GM23338 (cell line): ENCODE measurements at regions not wholly inside any gene's neighbourhood (a gene's known extent, or its start where the extent isn't known, plus 50 kb on each side); places are given as distances from the start of the nearest gene placed in this dataset.

ENCODE experiments used
- ATAC-seq: fragments of 200-7000 bp; cut with Tn5 transposase; 3 replicates; pipeline ENCODE4 v1.9.1; 2020
- DNase-seq: peaks from one replicate; pipeline ENCODE4 v3.0.0-alpha.2; 2015; ENCODE audit warnings: low spot score
- H2AFZ ChIP-seq: fragments of 200-600 bp; sonication (generic); 2 replicates; pipeline ENCODE4 v1.8.0; 2016; ENCODE audit warnings: antibody characterized with exemption, mild to moderate bottlenecking, moderate library complexity
- H3F3A ChIP-seq: fragments of 200-600 bp; sonication (generic); replicated peaks from 2 replicates; pipeline ENCODE4 v1.8.0; 2017; ENCODE audit warnings: antibody characterized with exemption, mixed run types, low read depth
- H3K27ac ChIP-seq: fragments of 200-600 bp; sonication (generic); 2 replicates; pipeline ENCODE4 v1.6.1; 2016; ENCODE audit warnings: low read depth
- H3K27me3 ChIP-seq: fragments of 200-600 bp; sonication (generic); 2 replicates; pipeline ENCODE4 v1.8.0; 2016; ENCODE audit warnings: mild to moderate bottlenecking, mixed run types, moderate library complexity; ENCODE audit not compliant: insufficient read depth
- H3K36me3 ChIP-seq: fragments of 200-600 bp; sonication (generic); 2 replicates; pipeline ENCODE4 v1.8.0; 2016; ENCODE audit warnings: mild to moderate bottlenecking; ENCODE audit not compliant: insufficient read depth
- H3K4me1 ChIP-seq: fragments of 200-600 bp; sonication (generic); 2 replicates; pipeline ENCODE4 v1.8.0; 2016; ENCODE audit warnings: mild to moderate bottlenecking, moderate library complexity; ENCODE audit not compliant: insufficient read depth
- H3K4me2 ChIP-seq: fragments of 200-600 bp; sonication (generic); 2 replicates; pipeline ENCODE4 v1.7.1; 2017; ENCODE audit warnings: mixed run types
- H3K4me3 ChIP-seq: fragments of 200-600 bp; sonication (generic); 2 replicates; pipeline ENCODE4 v1.6.1; 2016; ENCODE audit warnings: mixed run types
- H3K79me2 ChIP-seq: fragments of 200-600 bp; sonication (generic); replicated peaks from 2 replicates; pipeline ENCODE4 v1.8.0; 2017; ENCODE audit warnings: mild to moderate bottlenecking; ENCODE audit not compliant: insufficient read depth
- H3K9me2 ChIP-seq: fragments of 200-600 bp; sonication (generic); 2 replicates; pipeline ENCODE4 v1.8.0; 2017; ENCODE audit not compliant: insufficient read depth
- H4K20me1 ChIP-seq: fragments of 200-600 bp; sonication (generic); replicated peaks from 2 replicates; pipeline ENCODE4 v1.8.0; 2017; ENCODE audit warnings: mild to moderate bottlenecking; ENCODE audit not compliant: insufficient read depth
- H3K27ac Mint-ChIP-seq: 2 replicates; pipeline ENCODE4 v1.8.0; 2020; ENCODE audit warnings: inconsistent platforms, mild to moderate bottlenecking, moderate library complexity, mixed read lengths
- H3K27me3 Mint-ChIP-seq: 3 replicates; pipeline ENCODE4 v1.8.0; 2022; ENCODE audit warnings: low read depth, mild to moderate bottlenecking, moderate library complexity, mixed read lengths, inconsistent platforms; ENCODE audit not compliant: insufficient read depth, poor library complexity
- H3K36me3 Mint-ChIP-seq: 3 replicates; pipeline ENCODE4 v1.8.0; 2021; ENCODE audit warnings: low read depth, mild to moderate bottlenecking, inconsistent platforms, moderate library complexity, mixed read lengths
- H3K4me1 Mint-ChIP-seq: 3 replicates; pipeline ENCODE4 v1.8.0; 2020; ENCODE audit warnings: mild to moderate bottlenecking, inconsistent platforms, mixed read lengths
- H3K4me3 Mint-ChIP-seq: 3 replicates; pipeline ENCODE4 v1.8.0; 2021; ENCODE audit warnings: moderate library complexity, mild to moderate bottlenecking, inconsistent platforms, mixed read lengths
- H3K9me3 Mint-ChIP-seq: 3 replicates; pipeline ENCODE4 v1.8.0; 2020; ENCODE audit warnings: moderate library complexity, mild to moderate bottlenecking, inconsistent platforms, mixed read lengths
- CREB1 ChIP-seq: fragments of 250-450 bp; sonication (Bioruptor Pico); IDR thresholded peaks from 2 replicates; pipeline ENCODE4 v1.5.0; 2020; ENCODE audit warnings: low read depth, mild to moderate bottlenecking, moderate library complexity
- EZH2phosphoT487 ChIP-seq: fragments of 200-600 bp; sonication (generic); IDR thresholded peaks from one replicate; pipeline ENCODE4 v1.8.1; 2018; ENCODE audit warnings: antibody characterized with exemption; ENCODE audit not compliant: unreplicated experiment
- JUNB ChIP-seq: IDR thresholded peaks from one replicate; pipeline ENCODE4 v1.6.1; 2016; ENCODE audit warnings: antibody characterized with exemption; ENCODE audit not compliant: unreplicated experiment
- POLR2AphosphoS5 ChIP-seq: IDR thresholded peaks from 2 replicates; pipeline ENCODE4 v1.6.1; 2016; ENCODE audit warnings: antibody characterized with exemption, low read depth
- ZNF331 ChIP-seq: fragments of 250-450 bp; sonication (Bioruptor Pico); IDR thresholded peaks from 2 replicates; pipeline ENCODE4 v1.5.0; 2020; ENCODE audit warnings: low read depth, mild to moderate bottlenecking, moderate library complexity
- TF ChIP-seq, protein P1 (sequence below): fragments of 250-450 bp; sonication (Bioruptor Pico); IDR thresholded peaks from 2 replicates; pipeline ENCODE4 v1.5.0; 2020; ENCODE audit warnings: mild to moderate bottlenecking, moderate library complexity
- TF ChIP-seq, protein P2 (sequence below): IDR thresholded peaks from one replicate; pipeline ENCODE4 v1.6.1; 2018; ENCODE audit warnings: antibody characterized with exemption; ENCODE audit not compliant: unreplicated experiment

DNA sequence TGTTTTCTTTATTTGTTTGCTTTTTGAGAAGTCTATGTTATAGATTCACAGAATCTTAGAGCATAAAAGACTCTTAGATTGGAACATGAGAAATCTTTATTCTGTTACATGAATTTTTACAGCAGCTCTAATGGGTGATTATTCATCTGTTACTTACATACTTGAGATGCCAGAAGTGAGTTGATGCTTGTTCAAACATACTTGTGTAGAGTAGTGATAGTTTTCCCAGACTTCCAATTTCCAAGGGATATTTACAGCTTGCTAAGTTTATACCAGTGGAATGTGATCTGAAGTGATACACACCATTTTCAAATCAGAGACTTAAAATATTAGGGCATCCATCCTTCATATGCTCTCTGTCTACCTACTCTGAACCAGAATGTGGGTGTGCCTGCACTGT lies 252.9 kb upstream of the SMIM31 start (continued):
- TF ChIP-seq, protein P1, sequence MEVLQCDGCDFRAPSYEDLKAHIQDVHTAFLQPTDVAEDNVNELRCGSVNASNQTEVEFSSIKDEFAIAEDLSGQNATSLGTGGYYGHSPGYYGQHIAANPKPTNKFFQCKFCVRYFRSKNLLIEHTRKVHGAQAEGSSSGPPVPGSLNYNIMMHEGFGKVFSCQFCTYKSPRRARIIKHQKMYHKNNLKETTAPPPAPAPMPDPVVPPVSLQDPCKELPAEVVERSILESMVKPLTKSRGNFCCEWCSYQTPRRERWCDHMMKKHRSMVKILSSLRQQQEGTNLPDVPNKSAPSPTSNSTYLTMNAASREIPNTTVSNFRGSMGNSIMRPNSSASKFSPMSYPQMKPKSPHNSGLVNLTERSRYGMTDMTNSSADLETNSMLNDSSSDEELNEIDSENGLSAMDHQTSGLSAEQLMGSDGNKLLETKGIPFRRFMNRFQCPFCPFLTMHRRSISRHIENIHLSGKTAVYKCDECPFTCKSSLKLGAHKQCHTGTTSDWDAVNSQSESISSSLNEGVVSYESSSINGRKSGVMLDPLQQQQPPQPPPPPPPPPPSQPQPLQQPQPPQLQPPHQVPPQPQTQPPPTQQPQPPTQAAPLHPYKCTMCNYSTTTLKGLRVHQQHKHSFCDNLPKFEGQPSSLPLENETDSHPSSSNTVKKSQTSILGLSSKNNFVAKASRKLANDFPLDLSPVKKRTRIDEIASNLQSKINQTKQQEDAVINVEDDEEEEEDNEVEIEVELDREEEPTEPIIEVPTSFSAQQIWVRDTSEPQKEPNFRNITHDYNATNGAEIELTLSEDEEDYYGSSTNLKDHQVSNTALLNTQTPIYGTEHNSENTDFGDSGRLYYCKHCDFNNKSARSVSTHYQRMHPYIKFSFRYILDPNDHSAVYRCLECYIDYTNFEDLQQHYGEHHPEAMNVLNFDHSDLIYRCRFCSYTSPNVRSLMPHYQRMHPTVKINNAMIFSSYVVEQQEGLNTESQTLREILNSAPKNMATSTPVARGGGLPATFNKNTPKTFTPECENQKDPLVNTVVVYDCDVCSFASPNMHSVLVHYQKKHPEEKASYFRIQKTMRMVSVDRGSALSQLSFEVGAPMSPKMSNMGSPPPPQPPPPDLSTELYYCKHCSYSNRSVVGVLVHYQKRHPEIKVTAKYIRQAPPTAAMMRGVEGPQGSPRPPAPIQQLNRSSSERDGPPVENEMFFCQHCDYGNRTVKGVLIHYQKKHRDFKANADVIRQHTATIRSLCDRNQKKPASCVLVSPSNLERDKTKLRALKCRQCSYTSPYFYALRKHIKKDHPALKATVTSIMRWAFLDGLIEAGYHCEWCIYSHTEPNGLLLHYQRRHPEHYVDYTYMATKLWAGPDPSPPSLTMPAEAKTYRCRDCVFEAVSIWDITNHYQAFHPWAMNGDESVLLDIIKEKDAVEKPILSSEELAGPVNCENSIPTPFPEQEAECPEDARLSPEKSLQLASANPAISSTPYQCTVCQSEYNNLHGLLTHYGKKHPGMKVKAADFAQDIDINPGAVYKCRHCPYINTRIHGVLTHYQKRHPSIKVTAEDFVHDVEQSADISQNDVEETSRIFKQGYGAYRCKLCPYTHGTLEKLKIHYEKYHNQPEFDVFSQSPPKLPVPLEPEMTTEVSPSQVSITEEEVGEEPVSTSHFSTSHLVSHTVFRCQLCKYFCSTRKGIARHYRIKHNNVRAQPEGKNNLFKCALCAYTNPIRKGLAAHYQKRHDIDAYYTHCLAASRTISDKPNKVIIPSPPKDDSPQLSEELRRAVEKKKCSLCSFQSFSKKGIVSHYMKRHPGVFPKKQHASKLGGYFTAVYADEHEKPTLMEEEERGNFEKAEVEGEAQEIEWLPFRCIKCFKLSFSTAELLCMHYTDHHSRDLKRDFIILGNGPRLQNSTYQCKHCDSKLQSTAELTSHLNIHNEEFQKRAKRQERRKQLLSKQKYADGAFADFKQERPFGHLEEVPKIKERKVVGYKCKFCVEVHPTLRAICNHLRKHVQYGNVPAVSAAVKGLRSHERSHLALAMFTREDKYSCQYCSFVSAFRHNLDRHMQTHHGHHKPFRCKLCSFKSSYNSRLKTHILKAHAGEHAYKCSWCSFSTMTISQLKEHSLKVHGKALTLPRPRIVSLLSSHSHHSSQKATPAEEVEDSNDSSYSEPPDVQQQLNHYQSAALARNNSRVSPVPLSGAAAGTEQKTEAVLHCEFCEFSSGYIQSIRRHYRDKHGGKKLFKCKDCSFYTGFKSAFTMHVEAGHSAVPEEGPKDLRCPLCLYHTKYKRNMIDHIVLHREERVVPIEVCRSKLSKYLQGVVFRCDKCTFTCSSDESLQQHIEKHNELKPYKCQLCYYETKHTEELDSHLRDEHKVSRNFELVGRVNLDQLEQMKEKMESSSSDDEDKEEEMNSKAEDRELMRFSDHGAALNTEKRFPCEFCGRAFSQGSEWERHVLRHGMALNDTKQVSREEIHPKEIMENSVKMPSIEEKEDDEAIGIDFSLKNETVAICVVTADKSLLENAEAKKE (CRISPR knock-in tag) = no peak
- TF ChIP-seq CREB1 (CRISPR knock-in tag) = no peak

DNA sequence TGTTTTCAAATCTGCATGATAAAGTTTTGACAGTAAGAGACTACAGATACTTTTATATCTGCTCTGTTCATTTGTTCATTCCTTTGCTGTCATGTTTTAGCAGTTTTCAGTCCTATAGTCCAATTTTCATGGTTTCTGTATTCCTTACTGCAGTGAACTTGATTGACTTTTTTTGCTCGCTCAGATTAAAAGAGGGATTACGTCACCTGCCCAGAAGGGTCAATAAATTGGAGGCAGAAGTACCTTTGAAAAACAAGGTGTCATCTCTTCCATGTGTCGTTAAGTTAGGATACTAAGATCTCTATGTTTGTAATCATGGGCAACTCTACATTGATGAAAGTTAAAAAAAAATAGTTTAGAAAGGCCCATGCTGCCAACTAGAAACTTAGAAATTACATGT lies 250.1 kb upstream of the SMIM31 start:
- ATAC-seq (no peak), DNase-seq (no peak)
- H3K36me3 Mint-ChIP-seq = no peaks in the 10 kb centered on the region

More for the DNA sequence above, 250.1 kb upstream of the SMIM31 start:
- H3K27ac ChIP-seq = no peak overlapping the region
- Mint-ChIP-seq H3K27me3 (peaks cover 2% of the 10 kb centered on the region), H3K9me3 (no peaks in the 10 kb centered on the region), H3K4me1 (peaks cover 9% of the 10 kb centered on the region), H3K4me3 (no peak overlapping the region), H3K27ac (no peak overlapping the region)
- TF ChIP-seq JUNB (no peak), ZNF331 (CRISPR knock-in tag) (no peak), EZH2phosphoT487 (no peak), POLR2AphosphoS5 (no peak), CREB1 (CRISPR knock-in tag) (no peak)
- TF ChIP-seq, protein P2, sequence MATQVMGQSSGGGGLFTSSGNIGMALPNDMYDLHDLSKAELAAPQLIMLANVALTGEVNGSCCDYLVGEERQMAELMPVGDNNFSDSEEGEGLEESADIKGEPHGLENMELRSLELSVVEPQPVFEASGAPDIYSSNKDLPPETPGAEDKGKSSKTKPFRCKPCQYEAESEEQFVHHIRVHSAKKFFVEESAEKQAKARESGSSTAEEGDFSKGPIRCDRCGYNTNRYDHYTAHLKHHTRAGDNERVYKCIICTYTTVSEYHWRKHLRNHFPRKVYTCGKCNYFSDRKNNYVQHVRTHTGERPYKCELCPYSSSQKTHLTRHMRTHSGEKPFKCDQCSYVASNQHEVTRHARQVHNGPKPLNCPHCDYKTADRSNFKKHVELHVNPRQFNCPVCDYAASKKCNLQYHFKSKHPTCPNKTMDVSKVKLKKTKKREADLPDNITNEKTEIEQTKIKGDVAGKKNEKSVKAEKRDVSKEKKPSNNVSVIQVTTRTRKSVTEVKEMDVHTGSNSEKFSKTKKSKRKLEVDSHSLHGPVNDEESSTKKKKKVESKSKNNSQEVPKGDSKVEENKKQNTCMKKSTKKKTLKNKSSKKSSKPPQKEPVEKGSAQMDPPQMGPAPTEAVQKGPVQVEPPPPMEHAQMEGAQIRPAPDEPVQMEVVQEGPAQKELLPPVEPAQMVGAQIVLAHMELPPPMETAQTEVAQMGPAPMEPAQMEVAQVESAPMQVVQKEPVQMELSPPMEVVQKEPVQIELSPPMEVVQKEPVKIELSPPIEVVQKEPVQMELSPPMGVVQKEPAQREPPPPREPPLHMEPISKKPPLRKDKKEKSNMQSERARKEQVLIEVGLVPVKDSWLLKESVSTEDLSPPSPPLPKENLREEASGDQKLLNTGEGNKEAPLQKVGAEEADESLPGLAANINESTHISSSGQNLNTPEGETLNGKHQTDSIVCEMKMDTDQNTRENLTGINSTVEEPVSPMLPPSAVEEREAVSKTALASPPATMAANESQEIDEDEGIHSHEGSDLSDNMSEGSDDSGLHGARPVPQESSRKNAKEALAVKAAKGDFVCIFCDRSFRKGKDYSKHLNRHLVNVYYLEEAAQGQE = no peak
- H3F3A ChIP-seq = no peaks in the 10 kb centered on the region
- H3K4me2 ChIP-seq = no peak overlapping the region
- no peak overlapping the region for H3K4me3 ChIP-seq
- H3K27me3 ChIP-seq = no peaks in the 10 kb centered on the region
- peaks cover 12% of the 10 kb centered on the region for H3K4me1 ChIP-seq
- H3K9me2 ChIP-seq = no peaks in the 10 kb centered on the region
- H4K20me1 ChIP-seq = no peaks in the 10 kb centered on the region
- H3K36me3 ChIP-seq = no peaks in the 10 kb centered on the region
- no peak overlapping the region for H2AFZ ChIP-seq
- H3K79me2 ChIP-seq = no peaks in the 10 kb centered on the region
